Mammary epithelial cell (primary cell): ENCODE measurements at regions not wholly inside any gene's neighbourhood (a gene's known extent, or its start where the extent isn't known, plus 50 kb on each side); places are given as distances from the start of the nearest gene placed in this dataset.

Experiments used
- EZH2 ChIP-seq: IDR thresholded peaks from 2 replicates; pipeline ENCODE4 v1.6.1; 2012; ENCODE audit warnings: low read length, inconsistent platforms, borderline replicate concordance
- TF ChIP-seq, protein P1 (sequence below), 2 donors: IDR thresholded peaks in 1 of 2; conservative IDR thresholded peaks in 1 of 2; 2 replicates each; pipeline ENCODE4 v1.5.1; 2011 to 2012; ENCODE audit warnings: inconsistent platforms in 2 of 2, low read length in 2 of 2, mild to moderate bottlenecking in 2 of 2, control low read depth in 1 of 2, low read depth in 1 of 2; ENCODE audit not compliant: insufficient read depth in 1 of 2; ENCODE audit errors: extremely low read depth in 1 of 2

DNA sequence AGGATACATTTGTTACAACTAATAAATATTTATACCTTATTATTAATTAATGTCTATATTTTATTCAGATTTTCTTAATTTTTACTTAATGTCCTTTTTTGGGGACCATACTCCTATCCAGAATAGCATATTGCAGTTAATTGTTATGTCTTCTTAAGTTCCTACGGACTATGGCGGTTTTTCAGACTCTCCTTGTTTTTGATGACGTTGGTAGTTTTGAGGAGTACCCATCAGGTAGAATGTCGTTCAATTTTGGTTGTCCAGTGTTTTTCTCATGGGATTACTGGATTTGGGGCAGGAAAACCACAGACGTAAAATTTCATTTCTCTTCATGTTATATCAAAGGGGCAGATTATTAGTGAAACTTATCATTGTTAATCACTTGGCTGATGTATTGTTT, 223.7 kb downstream of the ISL1 start:
- TF ChIP-seq, protein P1, sequence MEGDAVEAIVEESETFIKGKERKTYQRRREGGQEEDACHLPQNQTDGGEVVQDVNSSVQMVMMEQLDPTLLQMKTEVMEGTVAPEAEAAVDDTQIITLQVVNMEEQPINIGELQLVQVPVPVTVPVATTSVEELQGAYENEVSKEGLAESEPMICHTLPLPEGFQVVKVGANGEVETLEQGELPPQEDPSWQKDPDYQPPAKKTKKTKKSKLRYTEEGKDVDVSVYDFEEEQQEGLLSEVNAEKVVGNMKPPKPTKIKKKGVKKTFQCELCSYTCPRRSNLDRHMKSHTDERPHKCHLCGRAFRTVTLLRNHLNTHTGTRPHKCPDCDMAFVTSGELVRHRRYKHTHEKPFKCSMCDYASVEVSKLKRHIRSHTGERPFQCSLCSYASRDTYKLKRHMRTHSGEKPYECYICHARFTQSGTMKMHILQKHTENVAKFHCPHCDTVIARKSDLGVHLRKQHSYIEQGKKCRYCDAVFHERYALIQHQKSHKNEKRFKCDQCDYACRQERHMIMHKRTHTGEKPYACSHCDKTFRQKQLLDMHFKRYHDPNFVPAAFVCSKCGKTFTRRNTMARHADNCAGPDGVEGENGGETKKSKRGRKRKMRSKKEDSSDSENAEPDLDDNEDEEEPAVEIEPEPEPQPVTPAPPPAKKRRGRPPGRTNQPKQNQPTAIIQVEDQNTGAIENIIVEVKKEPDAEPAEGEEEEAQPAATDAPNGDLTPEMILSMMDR (conservative IDR thresholded peaks at IDR 0.05 in 1 of 2, IDR thresholded peaks at IDR 0.05 in 1 of 2; ENCODE audit: extremely low read depth in 1 of 2, insufficient read depth in 1 of 2, low read depth in 1 of 2, low read length in 2 of 2), result no peak
- no peak for TF ChIP-seq EZH2
